ENCODE measurements at regions not wholly inside any gene's neighbourhood (a gene's known extent, or its start where the extent isn't known, plus 50 kb on each side); places are given as distances from the start of the nearest gene placed in this dataset.

GRCh38 chr13:55569082-55569481 is 1571.6 kb upstream of the PRR20A start:
- no peaks in the 10 kb centered on the region for H3K23me2 ChIP-seq (ENCODE audit: low read depth, low read length)
- no peak overlapping the region for H3K23ac ChIP-seq (ENCODE audit: insufficient read length)
- no peak for FAIRE-seq
- peaks cover 2 to 6% of the 10 kb centered on the region in 2 experiments for H4K20me1 ChIP-seq (replicated peaks in 1 of 2; ENCODE audit: control insufficient read depth in 1 of 2, insufficient read depth in 2 of 2, low read length in 2 of 2)
- DNase-seq (ENCODE audit: low read depth in 1 of 2, low spot score in 2 of 2) = no peak
- POLR2A ChIA-PET (ENCODE audit: partially characterized antibody) = interaction anchor here (0.9 to 3.7 kb wide), 9 partner anchors 8 to 84 kb away, joined by 3 to 14 read pairs (median 4); no protein-coding TSS in a partner anchor
- peaks cover 0 to 19% (median 0%) of the 10 kb centered on the region in 4 experiments; a peak in 2 of 8 replicates for H3K36me3 ChIP-seq (ENCODE audit: control insufficient read depth in 2 of 4, insufficient read depth in 4 of 4, low read length in 3 of 4)
- H2BK20ac ChIP-seq (ENCODE audit: low read length) = no peak overlapping the region
- no peak overlapping the region for H3K27ac ChIP-seq (ENCODE audit: low read depth, low read length)
- H3K18ac ChIP-seq (ENCODE audit: extremely low read depth, low read length) = no peak overlapping the region
- H3K9ac ChIP-seq (replicated peaks in 1 of 4; ENCODE audit: extremely low read depth in 1 of 4, low read depth in 3 of 4, low read length in 3 of 4) = no peak overlapping the region
- H3K9me3 ChIP-seq (ENCODE audit: insufficient read depth in 2 of 2, low read depth in 1 of 2, low read length in 1 of 2) = no peaks in the 10 kb centered on the region
- H2BK15ac ChIP-seq (ENCODE audit: low read length) = no peak overlapping the region
- no peak overlapping the region for H3K4me2 ChIP-seq (ENCODE audit: insufficient read depth in 1 of 2, low read depth in 2 of 2, low read length in 2 of 2)
- H2BK120ac ChIP-seq (replicated peaks; ENCODE audit: low read depth, low read length) = no peak overlapping the region
- H4K8ac ChIP-seq (ENCODE audit: extremely low read depth, insufficient read depth, low read length) = no peak overlapping the region
- no peak overlapping the region for H2AFZ ChIP-seq (ENCODE audit: low read length)
- no peak overlapping the region for H4K5ac ChIP-seq (ENCODE audit: insufficient read length, low read depth, low read length)
- no peak overlapping the region for H4K91ac ChIP-seq (replicated peaks; ENCODE audit: insufficient read length, low read length)
- H2AK5ac ChIP-seq (ENCODE audit: low read depth, low read length) = no peak overlapping the region
- no peaks in the 10 kb centered on the region for H3K27me3 ChIP-seq (replicated peaks in 1 of 4; ENCODE audit: control insufficient read depth in 3 of 4, extremely low read depth in 1 of 4, insufficient read depth in 3 of 4, low read length in 3 of 4)
- H3K4me1 ChIP-seq (replicated peaks in 1 of 4; ENCODE audit: control insufficient read depth in 3 of 4, insufficient read depth in 4 of 4, low read length in 3 of 4) = peaks cover 0 to 3% (median 2%) of the 10 kb centered on the region in 4 experiments; a peak in 3 of 7 replicates
- H3K14ac ChIP-seq (ENCODE audit: insufficient read length) = no peak overlapping the region
- no peak overlapping the region for H3K4ac ChIP-seq (replicated peaks; ENCODE audit: insufficient read length, low read depth, low read length)
- peaks cover 0 to 5% of the 10 kb centered on the region in 2 experiments; a peak in 2 of 4 replicates for H3K79me2 ChIP-seq (ENCODE audit: control insufficient read depth in 1 of 2, insufficient read depth in 2 of 2, low read length in 2 of 2)
- H2BK5ac ChIP-seq (ENCODE audit: low read depth, low read length) = no peak overlapping the region
- no peaks in the 10 kb centered on the region for H3K79me1 ChIP-seq (ENCODE audit: low read depth, low read length)
- H3K56ac ChIP-seq (replicated peaks; ENCODE audit: insufficient read length, low read depth, low read length) = no peak overlapping the region
- CTCF ChIA-PET (ENCODE audit: partially characterized antibody) = interaction anchor here (1.5 to 2.0 kb wide), 2 partner anchors 9 to 203 kb away, joined by 4 to 7 read pairs; no protein-coding TSS in a partner anchor
- H3K4me3 ChIP-seq (ENCODE audit: extremely low read depth in 1 of 4, insufficient read depth in 2 of 4, low read depth in 3 of 4, low read length in 4 of 4) = no peak overlapping the region
- no peak overlapping the region for H2BK12ac ChIP-seq (ENCODE audit: low read depth, low read length)
- no peak for TF ChIP-seq PHF8 (conservative IDR thresholded peaks at IDR 0.05; ENCODE audit: low read depth, low read length)
- TF ChIP-seq GTF2F1 (IDR thresholded peaks at IDR 0.05; ENCODE audit: borderline replicate concordance, low read depth, low read length) = no peak
- TF ChIP-seq POLR2A (IDR thresholded peaks at IDR 0.05; ENCODE audit: control extremely low read depth in 1 of 2, low read depth in 2 of 2, low read length in 2 of 2) = peak in 1 of 2 experiments; percentile 69; a peak in 2 of 3 replicates

Measured in H1 (cell line).